Activated CD8-positive, alpha-beta memory T cell treated with anti-CD3 and anti-CD28 coated beads, Interleukin-2, amount 50 U/mL, for 4 hours (primary cell): ENCODE measurements at regions not wholly inside any gene's neighbourhood (a gene's known extent, or its start where the extent isn't known, plus 50 kb on each side); places are given as distances from the start of the nearest gene placed in this dataset.

ENCODE experiments used
- DNase-seq: peaks from one replicate; pipeline ENCODE4 v3.0.0-alpha.2; 2020

DNA sequence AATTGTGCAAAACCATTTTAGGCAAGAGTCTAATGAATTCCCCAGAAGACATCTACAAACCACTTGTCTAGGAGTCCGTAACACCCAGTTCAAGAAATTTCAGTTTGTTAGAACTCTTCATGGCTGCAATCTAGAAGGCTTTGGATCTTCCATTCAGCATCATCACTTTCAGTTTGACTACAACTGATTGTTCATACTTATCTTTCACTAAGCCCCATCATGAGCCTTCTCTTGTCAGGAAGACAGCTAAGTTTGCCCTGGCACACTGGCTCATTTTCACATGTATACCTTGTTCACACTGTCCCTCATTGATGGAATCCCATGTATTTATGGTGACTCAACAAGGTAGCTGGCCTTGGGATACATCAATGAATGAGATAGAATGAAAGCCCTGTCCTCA is 898.4 kb upstream of the CELF4 start:
- DNase-seq, result no peak

DNA sequence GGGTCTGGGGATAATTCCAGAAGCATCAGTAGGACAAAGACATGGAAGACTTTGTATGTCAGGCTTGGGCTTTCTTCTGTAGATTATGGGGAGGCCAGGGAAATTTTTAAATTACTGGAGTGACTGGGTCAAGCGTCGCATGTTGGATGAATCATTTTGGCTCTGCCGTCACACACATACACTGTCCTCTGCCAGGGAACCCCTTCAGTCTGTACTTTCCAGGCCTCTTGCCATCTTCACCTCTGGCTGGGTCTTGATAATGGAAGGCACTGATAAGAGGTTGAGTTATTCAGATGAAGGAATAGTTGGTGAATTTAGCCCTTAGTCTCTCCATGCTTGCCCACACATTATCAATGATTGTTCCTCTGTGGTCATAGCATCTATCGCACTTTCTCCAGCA is 895.1 kb upstream of the CELF4 start:
- DNase-seq, result no peak

DNA sequence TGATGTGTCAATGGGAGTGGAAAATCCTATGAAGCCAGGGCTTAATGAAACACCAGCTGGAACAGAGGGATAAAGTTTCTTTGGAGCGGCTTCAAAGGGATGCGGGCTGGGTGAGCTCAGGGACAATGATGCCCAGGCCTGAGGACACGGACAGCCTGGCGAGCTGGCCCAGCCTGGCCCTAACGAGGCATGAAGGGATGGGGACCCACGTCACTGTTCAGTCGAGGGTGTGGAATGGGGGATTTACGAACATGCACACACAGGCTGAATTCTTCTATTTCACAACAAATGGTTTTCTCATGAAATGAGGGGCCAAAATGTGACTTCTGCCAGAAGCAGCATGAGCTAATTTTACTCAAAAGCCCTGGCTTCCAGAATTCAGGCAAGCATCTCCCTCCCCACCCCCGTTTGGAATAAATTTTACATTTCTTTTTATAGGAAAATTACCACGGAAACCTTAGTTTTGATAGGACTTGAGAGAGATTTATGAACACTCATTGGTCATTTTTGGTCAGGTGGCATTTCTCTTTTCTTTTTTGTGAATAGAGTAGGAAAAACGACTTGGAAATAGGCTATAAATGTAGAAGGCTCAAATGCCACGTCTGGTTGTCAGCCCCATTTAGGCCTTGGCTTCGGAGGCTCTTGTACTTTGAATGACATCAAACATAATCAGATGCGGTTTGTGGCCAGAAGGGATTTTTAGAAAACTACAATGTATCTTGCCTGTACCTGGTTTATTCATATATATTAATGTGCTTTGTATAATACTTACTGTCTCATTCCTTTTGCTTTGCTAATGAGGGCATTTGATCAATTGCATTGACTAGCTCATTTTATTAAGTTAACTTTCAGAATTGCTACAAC is 893.8 kb upstream of the CELF4 start:
- DNase-seq, result no peak

DNA sequence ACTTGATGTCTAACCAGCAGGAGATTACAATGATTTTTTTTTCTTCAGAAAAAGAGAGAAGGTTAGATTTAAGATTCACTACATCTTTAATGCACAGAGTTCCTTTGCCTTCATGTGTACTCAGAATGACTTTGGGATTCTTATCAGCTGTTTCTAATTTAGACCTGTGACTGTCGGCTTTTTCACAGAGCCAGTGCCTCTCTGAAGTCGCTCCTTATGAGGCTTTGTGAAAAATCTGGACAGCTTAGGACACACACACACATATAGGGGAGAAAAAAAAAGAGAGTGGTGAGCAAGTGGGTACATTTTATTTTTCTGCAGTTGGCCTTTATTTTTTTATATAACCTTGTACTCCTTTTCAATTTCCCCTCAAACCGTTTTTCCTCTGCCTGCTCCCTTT is 893.1 kb upstream of the CELF4 start:
- DNase-seq, result no peak

DNA sequence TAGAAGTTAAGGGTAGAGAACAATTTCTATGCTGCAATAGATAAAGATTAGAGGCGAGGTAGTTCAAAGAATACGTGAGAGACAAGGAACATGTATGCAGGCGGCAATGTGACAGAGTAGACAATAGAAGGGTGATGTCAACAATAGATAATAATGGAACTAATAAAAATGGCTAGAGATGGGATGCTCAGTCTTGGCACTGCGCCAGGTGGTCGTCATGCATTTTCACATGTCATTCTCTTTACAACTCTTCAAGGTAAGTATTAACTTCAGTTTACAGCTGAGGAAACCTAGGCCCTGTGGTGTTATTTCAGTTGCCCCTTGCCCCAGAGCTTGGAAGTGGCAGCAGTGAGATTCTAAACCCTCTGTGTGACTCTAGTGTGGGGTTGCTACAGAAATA is 890.7 kb upstream of the CELF4 start:
- DNase-seq, result no peak

DNA sequence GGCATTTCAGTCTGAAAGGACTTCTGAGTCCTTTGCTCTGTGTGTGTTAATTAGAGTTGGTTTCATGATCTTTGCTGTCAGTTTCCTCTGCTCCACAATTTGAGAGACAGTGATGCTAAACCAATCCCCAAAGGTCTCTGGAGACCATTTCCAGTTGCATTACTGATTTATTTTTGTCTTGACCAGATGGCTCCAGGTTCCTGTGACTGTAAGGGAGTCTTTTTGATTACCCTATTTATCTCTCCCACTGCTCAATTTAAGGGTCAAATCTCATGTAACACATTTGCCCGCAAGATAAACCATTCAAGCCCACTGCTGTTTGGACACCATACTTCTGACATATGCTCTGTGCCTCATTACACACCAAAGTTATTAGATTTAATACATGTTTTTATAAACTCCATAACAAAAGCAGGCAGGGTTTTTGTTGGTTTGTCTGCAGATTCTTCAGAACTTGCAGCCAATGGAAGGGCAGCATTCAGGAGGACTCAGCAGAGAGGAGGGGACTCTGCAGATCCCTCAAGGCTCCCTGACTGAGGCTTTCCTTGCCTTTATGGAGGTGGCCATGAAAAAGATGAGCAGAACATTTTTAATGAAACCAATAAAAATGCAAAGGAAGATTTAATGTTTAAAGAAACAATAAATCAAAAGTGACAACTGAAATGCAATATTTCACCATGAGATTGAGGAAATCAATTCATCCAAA is 889.3 kb upstream of the CELF4 start:
- DNase-seq, result no peak

DNA sequence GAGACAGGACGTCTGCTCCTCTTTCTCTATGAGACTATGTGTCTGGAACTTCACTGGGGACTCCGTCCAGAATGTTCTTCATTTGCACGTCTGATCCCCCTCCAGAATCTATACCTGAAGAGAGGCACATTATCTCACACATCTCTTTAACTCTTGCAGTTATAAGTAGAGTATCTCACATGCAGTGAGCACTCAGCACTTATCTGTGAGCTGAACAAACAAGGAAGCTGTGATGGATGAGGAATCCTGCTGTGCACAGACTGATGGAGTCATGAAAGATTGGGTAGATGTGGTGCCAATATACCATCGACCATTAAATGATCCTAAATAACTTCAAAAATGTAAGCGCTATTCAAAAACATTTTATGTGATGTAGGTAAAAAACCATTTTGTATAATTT is 888.3 kb upstream of the CELF4 start:
- DNase-seq, result no peak

DNA sequence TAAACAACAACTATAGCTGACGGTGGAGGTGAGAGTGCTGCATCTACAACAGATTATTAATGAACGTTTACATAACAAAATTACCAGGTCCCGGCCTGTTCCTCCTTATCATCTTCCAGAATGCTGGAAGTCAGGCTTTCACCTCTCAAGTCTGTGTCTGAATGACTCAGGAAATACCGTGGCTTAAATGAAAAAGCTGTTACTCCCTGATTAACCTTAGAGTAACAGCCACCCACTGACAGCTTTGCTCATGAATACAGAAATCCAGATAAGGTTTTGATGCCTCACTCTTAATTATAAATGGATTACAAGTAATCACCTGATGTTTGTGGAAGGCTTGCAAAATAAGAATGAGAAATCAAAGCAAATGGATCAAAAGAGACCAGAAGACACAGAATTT is 885.3 kb upstream of the CELF4 start:
- no peak for DNase-seq

DNA sequence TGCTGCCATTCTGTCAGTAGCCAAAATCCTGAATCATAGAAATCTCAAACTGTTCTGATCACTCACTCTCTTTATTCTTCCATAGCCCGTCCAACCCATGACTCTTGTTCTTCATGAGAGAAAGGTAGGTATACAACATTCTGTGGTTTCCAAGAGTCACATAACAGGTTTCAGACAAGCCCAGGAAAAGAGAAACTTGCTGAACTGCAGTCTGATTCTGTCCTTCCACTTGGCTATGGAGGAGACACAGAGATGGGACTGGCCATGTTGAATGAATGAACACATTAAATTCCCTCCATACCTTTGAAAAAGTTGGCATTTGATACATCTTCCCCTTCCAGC is 880.2 kb upstream of the CELF4 start:
- no peak for DNase-seq

DNA sequence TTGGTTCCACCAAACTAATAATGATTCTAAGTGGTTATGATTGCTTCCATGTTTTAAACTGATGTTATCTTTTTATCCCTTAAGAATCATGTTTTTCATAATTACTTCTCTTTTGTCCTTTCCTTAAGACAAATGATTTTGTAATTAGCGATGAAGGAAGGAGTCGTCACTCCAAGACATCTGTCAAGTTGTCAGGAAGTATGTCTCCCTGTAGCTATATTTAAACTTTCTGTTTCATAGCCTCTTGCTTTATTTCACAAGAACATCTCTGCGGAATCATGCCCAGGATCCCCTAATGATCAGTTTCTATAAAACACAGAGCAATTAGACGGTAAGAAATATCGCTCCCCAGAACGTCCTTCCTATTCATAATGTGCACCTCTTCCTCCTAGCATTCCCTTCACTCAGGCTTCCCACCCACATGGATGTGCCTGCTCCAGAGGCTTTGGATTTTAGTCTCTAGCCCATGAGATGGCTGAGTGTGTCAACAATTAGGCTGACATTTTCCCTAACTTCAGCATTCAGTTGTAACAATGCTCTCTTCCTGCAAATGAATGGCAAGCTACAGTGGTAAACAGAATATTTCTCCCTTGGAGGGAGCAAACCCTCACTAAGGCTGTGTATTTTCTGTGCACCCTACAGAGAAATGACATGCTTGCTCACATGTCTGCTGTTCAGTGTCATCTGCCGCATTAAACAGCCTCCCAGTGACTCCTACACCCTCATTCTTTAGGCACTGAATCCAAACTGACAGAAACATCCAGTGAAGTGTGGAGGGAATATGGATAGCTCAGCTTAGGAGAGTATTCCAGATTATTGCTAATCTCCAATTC is 879.6 kb upstream of the CELF4 start:
- no peak for DNase-seq

DNA sequence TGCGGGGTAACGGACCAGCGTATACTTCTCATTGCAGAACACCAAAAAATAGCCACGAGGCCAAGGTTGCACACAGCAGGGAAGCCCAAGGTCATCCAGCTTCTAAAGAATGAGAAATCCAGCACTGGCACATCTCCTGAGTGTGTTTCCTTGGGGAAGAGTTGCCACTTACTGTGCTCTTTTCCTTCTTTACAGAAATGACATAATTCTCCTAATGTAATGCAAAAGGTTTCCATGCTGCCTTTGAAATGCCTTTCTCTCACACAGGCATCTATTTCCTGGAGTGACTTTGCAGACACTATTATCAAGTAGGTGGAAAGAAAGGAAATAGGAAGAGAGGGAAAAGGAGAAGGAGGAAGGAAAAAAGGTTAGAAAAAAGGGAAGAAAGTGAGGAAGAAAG is 862.1 kb upstream of the CELF4 start:
- no peak for DNase-seq

DNA sequence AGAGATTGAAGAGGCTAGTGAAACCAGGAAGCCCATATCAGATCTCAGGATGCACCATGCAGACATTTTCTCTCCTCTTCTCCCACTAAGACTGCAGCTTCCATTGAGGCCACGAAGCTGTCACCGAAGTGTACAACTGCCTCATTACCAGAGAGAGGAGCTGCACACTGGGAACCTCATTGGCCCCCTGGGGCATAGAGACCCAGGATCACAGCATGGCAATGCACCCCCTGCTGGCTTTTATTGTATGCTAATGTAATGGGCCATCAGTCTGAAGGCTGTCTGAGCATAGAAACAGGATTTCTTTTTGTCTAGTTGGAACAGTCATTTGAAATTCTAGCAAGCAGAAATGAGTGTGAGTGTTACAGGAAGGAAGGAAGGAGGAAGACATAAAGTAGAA is 861.6 kb upstream of the CELF4 start:
- DNase-seq, result no peak

DNA sequence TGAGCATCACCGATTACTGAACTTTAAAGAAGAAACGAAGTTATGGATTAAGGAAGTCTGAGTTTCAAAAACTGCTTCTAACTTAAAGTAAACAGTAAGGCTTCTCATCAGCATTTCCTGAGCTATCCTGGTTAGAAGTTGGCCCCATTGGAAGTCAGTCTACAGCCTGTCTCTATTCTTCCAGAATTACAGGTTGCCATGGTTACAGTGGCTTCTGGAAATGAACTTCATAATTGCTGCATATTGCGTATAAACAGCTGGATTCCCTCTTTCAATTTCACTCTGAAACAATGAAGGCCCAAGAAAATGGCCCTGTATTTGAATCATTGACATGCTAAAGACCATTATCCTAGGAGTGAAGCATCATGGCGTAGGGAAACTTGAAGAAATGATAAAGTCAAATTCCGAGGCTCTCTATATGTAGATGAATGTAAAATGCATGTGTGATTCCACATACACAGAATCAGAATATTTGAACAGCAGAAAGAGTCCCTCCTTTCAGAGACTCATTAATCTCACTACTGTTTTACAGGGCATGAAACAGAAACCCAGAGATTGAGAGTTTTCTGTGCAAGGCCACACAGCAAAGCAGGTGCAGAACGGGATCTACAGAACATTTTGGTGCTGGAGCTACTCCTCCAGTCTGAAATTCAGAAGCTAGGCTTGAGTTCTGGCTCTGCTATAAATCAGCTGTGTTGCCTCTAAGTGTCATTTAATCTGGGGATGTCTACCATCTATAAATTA is 856.4 kb upstream of the CELF4 start:
- no peak for DNase-seq

DNA sequence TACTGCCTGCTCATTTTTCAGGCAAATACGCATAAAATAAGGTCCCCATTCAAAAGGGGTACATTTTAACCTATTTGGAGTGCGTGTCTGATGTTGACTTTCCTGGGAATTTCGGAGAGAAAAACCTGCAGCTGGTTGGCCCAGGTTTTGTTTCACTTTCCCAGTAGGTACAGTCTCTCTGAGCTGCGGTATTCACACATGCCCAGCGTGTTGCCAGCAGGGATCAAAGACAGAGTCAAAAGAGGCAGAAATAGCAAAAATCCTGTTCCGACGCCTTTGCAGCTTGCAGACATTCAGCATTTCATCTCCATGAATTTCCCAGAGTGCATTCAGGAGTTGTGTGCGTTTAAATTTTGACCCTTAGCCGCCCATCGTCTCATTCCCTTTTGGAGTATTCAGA is 855.4 kb upstream of the CELF4 start:
- no peak for DNase-seq

DNA sequence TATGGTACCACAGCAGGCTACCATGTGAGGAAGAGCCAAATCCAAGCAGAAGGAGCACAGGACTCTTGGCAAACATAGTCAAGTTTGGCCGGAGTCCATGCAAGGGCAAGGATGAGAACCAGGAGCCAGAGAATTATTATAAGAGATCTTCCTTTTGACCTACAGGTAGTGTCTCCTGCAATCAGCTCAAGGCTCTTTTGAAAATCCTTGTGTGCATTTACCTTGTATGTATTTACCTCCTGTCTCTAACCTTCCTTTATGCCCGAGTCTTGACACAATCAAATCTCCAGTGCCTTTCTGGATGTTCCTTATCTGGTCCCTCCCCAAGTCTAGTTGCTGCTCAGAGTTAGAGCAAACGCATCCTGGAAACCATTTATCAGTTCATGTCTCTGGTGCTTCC is 855.0 kb upstream of the CELF4 start:
- DNase-seq, result no peak

DNA sequence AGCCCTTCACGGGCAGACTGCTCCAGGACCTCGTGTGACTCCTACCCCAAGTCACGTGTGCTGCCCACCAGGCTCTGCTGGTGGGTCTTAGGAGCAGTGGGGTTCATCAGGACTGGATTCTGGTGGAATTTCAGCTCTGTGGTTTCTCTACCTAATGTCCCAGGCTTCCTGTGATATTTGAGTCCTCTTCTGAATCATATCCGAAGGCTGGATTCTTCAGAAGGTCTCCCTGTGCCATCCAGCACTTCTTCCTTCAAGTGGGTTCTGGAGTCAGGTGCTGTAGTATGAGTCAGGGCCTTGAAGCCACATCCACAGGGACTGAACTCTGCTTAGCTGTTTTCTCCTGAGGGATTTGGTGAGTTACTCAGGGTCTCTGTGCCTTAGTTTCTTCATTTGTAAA is 850.2 kb upstream of the CELF4 start:
- no peak for DNase-seq

DNA sequence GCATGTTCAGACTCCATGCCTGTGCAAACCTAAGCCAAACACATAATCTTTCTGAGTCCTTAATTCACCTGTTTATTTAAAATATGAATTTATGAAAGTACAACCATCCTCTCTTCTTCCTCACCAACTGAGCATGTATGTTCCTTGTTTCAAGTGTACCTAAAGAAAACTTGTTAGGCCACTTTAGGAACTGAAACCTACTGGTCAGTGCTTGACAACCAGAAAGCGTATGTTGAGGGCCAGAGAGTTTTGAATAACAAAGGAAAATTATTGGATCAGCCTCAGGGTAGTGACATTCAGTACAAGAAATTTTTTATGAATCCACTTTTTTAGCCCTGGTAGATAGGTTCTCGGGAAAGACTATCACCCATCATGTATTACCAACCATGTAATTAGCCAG is 847.6 kb upstream of the CELF4 start:
- no peak for DNase-seq

DNA sequence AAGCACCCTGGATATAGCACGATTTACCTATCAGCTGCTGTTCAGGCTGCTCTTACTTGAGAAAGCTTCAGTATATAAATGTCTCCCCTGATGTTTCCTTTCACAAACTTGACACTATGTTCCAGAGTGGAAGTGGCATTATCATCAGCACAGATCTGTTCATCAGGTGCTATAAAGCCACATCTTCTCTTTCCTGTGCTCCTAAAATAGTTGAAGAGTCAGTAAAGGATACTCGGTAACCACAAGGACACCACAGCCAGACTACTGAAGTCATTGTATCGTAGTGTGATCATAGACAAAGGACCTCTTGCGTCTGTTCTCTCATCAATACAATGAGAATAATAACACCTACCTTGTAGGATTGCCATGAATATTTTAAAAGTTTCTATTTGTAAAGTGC is 841.0 kb upstream of the CELF4 start:
- no peak for DNase-seq

DNA sequence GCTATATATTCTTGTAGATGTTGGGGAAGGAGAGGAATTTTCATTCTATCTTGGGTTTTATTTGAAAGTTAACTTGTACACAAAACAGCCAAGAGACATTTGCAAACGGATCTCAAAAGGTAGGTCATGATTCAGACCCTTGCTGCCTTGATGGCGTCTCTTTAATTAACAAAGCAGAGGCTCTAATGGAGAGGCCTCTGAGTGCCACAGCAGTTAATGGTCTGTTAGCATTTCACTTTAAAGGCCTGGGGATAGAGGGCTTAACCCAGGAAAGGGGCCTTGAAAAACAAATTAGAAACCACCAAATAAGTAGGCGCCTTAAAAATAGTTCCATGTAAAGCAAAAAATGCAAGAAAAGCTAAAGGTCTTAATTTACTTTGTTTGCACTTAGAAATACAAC is 836.9 kb upstream of the CELF4 start:
- no peak for DNase-seq

DNA sequence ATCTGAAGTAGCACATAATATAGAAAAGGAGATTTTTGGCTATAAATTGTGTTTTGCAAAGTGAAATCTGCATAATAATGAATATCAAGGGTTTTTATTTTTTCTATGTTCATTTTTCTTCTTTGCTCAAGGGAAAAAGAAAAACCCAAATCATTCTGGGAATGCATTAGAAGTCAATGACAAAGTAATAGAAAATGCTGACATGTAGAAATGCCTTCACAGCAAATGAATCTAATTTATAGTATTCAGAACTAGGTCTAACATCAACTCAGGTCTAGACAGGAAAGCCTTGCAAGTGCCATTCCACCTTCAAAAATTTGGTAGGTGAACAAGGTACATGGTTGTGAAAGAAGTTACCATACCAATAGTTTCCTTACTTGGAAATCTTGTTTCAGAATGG is 831.5 kb upstream of the CELF4 start:
- DNase-seq, result no peak

DNA sequence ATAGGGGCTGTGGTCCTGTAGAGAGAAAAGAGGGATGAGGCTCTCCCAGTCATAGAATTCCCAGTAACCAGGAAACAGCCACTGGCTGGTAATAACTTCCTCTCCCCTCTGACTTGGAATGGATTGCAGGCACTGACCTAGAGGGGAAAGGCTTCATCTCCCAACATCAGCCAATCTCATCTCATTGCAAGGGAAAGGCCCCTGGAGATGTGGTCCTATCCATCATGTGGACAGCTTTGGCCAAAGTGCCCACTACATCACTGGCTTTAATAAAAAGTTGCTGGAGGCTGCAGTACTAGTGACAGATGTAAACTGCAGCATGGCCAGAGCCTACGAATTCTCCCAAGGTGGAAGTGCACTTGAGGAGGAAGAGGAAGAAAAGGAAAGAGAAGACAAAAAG is 820.5 kb upstream of the CELF4 start:
- DNase-seq, result no peak

DNA sequence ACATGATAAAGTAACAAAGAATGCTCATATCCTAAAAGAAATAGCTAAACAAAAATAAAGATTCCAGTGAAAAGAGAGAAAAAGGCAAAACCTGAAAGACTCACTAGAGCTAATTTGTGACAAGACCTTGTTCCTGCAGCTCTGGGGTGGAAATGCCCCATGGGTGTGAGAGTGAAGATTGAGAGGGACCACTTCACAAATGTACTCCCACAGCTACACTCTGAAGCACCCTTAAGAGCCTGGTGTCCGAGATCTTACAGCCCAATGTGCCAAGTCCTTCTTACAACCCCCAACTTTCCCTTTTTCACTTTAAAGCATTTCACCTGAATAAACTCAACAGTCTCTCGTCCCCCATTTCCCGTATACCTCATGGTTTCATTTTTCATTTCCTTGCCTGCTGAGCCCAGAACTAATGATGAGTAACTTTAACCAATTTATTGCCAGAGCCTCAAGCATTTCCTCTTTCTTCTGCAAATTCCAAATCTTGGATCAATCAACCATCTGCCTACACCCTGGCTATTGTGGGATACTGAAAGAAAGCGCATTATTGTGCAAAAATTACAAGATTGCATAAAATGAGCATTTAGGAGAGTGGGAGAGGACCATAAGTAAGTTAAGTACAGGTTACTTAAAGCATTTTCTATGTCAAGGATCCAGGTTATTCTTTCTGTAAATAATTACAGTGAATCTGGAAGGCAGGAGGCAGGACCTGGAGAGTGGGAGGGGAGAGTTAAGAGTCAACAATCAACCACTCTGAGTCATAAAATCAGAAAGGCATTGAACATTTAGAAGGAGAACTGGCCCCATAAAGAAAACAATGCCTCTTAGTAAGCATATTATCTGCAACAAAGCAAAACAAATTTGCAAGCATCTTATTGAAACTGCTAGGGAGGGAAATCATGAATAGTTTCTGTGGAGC is 804.4 kb upstream of the CELF4 start:
- DNase-seq, result no peak
